Neural progenitor cell (in vitro differentiated cells): ENCODE measurements at regions not wholly inside any gene's neighbourhood (a gene's known extent, or its start where the extent isn't known, plus 50 kb on each side); places are given as distances from the start of the nearest gene placed in this dataset.

Source experiments
- EZH2 ChIP-seq: fragments of 200-600 bp; sonication (generic); IDR thresholded peaks from 2 replicates; pipeline ENCODE4 v1.6.1; 2017; ENCODE audit warnings: antibody characterized with exemption, mild to moderate bottlenecking, moderate library complexity
- TF ChIP-seq, protein P1 (sequence below): fragments of 200-600 bp; sonication (generic); IDR thresholded peaks from 2 replicates; pipeline ENCODE4 v1.5.1; 2017; ENCODE audit warnings: antibody characterized with exemption, mild to moderate bottlenecking

DNA sequence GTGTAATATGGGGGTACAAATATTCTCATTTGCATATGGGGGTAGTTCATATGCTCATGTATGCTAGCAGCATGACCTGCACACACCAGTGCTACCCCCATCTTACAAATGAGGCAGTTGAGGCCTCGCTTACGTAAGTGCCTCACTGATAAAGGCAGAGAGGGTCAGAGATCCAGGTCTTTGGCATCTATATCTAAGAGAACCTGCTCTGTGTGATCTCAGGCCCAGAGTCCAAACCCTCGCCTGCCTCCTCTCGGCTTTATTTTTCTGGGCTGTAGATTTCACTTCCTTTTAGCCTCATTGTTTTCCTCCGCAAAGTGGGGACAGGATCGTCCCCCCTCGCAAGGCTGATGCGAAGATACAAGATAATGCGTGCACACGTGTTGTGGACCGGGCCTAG lies 325.2 kb downstream of the MN1 start:
- no peak for TF ChIP-seq EZH2
- TF ChIP-seq, protein P1, sequence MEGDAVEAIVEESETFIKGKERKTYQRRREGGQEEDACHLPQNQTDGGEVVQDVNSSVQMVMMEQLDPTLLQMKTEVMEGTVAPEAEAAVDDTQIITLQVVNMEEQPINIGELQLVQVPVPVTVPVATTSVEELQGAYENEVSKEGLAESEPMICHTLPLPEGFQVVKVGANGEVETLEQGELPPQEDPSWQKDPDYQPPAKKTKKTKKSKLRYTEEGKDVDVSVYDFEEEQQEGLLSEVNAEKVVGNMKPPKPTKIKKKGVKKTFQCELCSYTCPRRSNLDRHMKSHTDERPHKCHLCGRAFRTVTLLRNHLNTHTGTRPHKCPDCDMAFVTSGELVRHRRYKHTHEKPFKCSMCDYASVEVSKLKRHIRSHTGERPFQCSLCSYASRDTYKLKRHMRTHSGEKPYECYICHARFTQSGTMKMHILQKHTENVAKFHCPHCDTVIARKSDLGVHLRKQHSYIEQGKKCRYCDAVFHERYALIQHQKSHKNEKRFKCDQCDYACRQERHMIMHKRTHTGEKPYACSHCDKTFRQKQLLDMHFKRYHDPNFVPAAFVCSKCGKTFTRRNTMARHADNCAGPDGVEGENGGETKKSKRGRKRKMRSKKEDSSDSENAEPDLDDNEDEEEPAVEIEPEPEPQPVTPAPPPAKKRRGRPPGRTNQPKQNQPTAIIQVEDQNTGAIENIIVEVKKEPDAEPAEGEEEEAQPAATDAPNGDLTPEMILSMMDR, result no peak
